ENCODE measurements at regions not wholly inside any gene's neighbourhood (a gene's known extent, or its start where the extent isn't known, plus 50 kb on each side); places are given as distances from the start of the nearest gene placed in this dataset.
"Not testable (repeated sequence)": the region's sequence is repeated elsewhere in the genome, so short reads cannot be mapped to it uniquely, and the experiment has no call there.

DNA sequence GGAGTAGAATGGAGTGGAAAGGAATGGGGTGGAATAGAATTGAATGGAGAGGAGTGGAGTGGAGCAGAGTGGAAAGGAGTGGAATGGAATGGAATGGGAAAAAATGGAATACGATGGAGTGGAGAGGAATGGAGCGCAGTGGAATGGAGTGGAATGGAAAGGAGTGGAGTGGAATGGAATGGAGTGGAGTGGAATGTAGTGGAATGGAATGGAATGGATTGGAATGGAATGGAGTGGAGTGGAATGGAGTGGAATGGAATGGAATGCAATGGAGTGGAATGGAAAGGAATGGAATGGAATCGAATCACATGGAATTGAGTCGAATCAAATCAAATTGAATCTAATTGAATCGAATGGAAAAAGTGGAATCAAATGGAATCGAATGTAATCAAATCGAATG, 1016.1 kb downstream of the CDY1 start:
- H3K4me3 ChIP-seq (ENCODE audit: control extremely low read depth in 1 of 5, extremely low read depth in 1 of 5, insufficient read depth in 1 of 5, low read depth in 2 of 5, low read length in 4 of 5) = no peak overlapping the region
- no peaks in the 10 kb centered on the region for H3K27me3 Mint-ChIP-seq
- no peak overlapping the region for H3K27ac ChIP-seq (ENCODE audit: low read length in 2 of 2)
- H3K27me3 ChIP-seq (replicated peaks in 1 of 4; ENCODE audit: control extremely low read depth in 1 of 4, control insufficient read depth in 3 of 4, insufficient read depth in 4 of 4, low read length in 3 of 4) = no peaks in the 10 kb centered on the region
- no peaks in the 10 kb centered on the region for H3K36me3 ChIP-seq (replicated peaks in 1 of 2; ENCODE audit: control extremely low read depth in 1 of 2, control insufficient read depth in 1 of 2, extremely low read depth in 1 of 2, insufficient read depth in 2 of 2, low read length in 1 of 2)
- 92% methylated on average over 4 of the region's 7 CpGs for WGBS (ENCODE audit: insufficient coverage)
- POLR2A ChIA-PET = no interaction called here
- no peak overlapping the region for H3K4me3 Mint-ChIP-seq
- DNase-seq (no peak), ATAC-seq (ENCODE audit: low read depth) (no peak)
- H3K4me1 Mint-ChIP-seq = no peaks in the 10 kb centered on the region
- no peaks in the 10 kb centered on the region for H4K20me1 ChIP-seq (ENCODE audit: control insufficient read depth, insufficient read depth, low read length, poor library complexity, severe bottlenecking)
- H2AFZ ChIP-seq (ENCODE audit: insufficient read depth, low read depth, low read length, poor library complexity, severe bottlenecking) = no peak overlapping the region
- intact Hi-C loops (cut with micrococcal nuclease) = no loop called here
- no peak for TF ChIP-seq EZH2 (IDR thresholded peaks at IDR 0.05; ENCODE audit: borderline replicate concordance, insufficient read depth, low read depth, low read length, poor library complexity, severe bottlenecking)
- TF ChIP-seq, protein P1, sequence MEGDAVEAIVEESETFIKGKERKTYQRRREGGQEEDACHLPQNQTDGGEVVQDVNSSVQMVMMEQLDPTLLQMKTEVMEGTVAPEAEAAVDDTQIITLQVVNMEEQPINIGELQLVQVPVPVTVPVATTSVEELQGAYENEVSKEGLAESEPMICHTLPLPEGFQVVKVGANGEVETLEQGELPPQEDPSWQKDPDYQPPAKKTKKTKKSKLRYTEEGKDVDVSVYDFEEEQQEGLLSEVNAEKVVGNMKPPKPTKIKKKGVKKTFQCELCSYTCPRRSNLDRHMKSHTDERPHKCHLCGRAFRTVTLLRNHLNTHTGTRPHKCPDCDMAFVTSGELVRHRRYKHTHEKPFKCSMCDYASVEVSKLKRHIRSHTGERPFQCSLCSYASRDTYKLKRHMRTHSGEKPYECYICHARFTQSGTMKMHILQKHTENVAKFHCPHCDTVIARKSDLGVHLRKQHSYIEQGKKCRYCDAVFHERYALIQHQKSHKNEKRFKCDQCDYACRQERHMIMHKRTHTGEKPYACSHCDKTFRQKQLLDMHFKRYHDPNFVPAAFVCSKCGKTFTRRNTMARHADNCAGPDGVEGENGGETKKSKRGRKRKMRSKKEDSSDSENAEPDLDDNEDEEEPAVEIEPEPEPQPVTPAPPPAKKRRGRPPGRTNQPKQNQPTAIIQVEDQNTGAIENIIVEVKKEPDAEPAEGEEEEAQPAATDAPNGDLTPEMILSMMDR (IDR thresholded peaks at IDR 0.05) = no peak
- H3K4me2 ChIP-seq (replicated peaks; ENCODE audit: low read depth, low read length, poor library complexity, severe bottlenecking) = no peak overlapping the region
- CTCF ChIA-PET = no interaction called here
- no peak overlapping the region for H3K27ac Mint-ChIP-seq
- H3K4me1 ChIP-seq (ENCODE audit: control insufficient read depth in 2 of 2, insufficient read depth in 2 of 2, low read length in 2 of 2) = no peaks in the 10 kb centered on the region
- H3K79me2 ChIP-seq (ENCODE audit: control insufficient read depth, insufficient read depth, low read length) = no peaks in the 10 kb centered on the region
- H3K9ac ChIP-seq (ENCODE audit: low read length) = no peak overlapping the region
- peaks cover 30% of the 10 kb centered on the region for H3K9me3 Mint-ChIP-seq (ENCODE audit: insufficient read depth)
- H3K9me3 ChIP-seq (ENCODE audit: control extremely low read depth in 1 of 3, control insufficient read depth in 2 of 3, insufficient read depth in 1 of 3, low read length in 2 of 3) = peaks cover 0 to 48% (median 1%) of the 10 kb centered on the region in 3 donors

DNA sequence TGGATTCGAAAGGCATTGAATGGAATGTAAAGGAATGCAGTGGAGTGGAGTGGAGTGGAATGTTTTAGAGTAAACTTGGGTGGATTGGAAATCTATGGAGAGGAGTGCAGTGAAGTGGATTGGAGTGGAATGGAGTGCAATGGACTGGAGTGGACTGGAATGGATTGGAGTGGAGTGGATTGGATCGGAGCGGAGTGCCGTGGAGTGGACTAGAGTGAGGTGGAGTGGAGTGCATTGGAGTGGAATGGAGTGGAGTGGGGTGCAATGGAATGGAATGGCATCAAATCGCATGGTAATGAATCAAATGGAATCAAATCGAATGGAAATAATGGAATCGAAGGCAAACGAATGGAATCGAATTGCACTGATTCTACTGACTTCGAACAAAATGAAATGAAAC, 1023.9 kb downstream of the CDY1 start:
- H3K4me1 ChIP-seq (ENCODE audit: control insufficient read depth in 2 of 2, insufficient read depth in 2 of 2, low read length in 2 of 2); CTCF ChIA-PET: not testable (repeated sequence)

DNA sequence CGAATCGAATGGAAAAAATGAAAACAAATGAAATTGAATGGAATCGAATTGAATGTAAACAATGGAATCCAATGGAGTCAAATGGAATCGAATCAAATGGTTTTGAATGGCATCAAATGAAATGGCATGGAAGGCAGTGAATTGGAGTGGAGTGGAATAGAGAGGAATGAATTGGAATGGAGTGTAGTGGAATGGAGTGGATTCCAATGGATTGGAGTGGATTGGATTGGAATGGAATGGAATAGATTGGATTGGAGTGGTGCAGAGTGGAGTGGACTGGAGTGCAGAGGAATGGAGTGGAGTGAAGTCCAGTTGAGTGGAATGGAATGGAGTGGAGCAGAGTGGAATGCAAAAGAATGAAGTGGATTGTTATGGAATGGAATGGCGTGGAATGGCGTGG, 1026.3 kb downstream of the CDY1 start:
- H3K4me2 ChIP-seq (replicated peaks; ENCODE audit: low read depth, low read length, poor library complexity, severe bottlenecking); H3K9ac ChIP-seq (ENCODE audit: low read length); H3K27ac ChIP-seq (ENCODE audit: low read length in 2 of 2); POLR2A ChIA-PET; DNase-seq; H2AFZ ChIP-seq (ENCODE audit: insufficient read depth, low read depth, low read length, poor library complexity, severe bottlenecking); H3K27me3 ChIP-seq (replicated peaks in 1 of 4; ENCODE audit: control extremely low read depth in 1 of 4, control insufficient read depth in 3 of 4, insufficient read depth in 4 of 4, low read length in 3 of 4); H3K79me2 ChIP-seq (ENCODE audit: control insufficient read depth, insufficient read depth, low read length); H4K20me1 ChIP-seq (ENCODE audit: control insufficient read depth, insufficient read depth, low read length, poor library complexity, severe bottlenecking); H3K4me1 ChIP-seq (ENCODE audit: control insufficient read depth in 2 of 2, insufficient read depth in 2 of 2, low read length in 2 of 2); H3K4me3 Mint-ChIP-seq; H3K27me3 Mint-ChIP-seq; H3K4me3 ChIP-seq (ENCODE audit: control extremely low read depth in 1 of 5, extremely low read depth in 1 of 5, insufficient read depth in 1 of 5, low read depth in 2 of 5, low read length in 4 of 5); intact Hi-C loops (cut with micrococcal nuclease); ATAC-seq (ENCODE audit: low read depth); H3K4me1 Mint-ChIP-seq; H3K27ac Mint-ChIP-seq; CTCF ChIA-PET; H3K9me3 Mint-ChIP-seq (ENCODE audit: insufficient read depth); H3K36me3 ChIP-seq (replicated peaks in 1 of 2; ENCODE audit: control extremely low read depth in 1 of 2, control insufficient read depth in 1 of 2, extremely low read depth in 1 of 2, insufficient read depth in 2 of 2, low read length in 1 of 2): not testable (repeated sequence)
- peaks cover 2 to 35% (median 20%) of the 10 kb centered on the region in 3 donors for H3K9me3 ChIP-seq (ENCODE audit: control extremely low read depth in 1 of 3, control insufficient read depth in 2 of 3, insufficient read depth in 1 of 3, low read length in 2 of 3)
- 83% methylated on average over 6 of the region's 6 CpGs for WGBS (ENCODE audit: insufficient coverage)

More for the DNA sequence above, 1023.9 kb downstream of the CDY1 start:
- ATAC-seq (ENCODE audit: low read depth); H4K20me1 ChIP-seq (ENCODE audit: control insufficient read depth, insufficient read depth, low read length, poor library complexity, severe bottlenecking); H3K36me3 ChIP-seq (replicated peaks in 1 of 2; ENCODE audit: control extremely low read depth in 1 of 2, control insufficient read depth in 1 of 2, extremely low read depth in 1 of 2, insufficient read depth in 2 of 2, low read length in 1 of 2); intact Hi-C loops (cut with micrococcal nuclease); H3K4me3 Mint-ChIP-seq; H3K27me3 Mint-ChIP-seq; H3K27ac Mint-ChIP-seq; H3K4me3 ChIP-seq (ENCODE audit: control extremely low read depth in 1 of 5, extremely low read depth in 1 of 5, insufficient read depth in 1 of 5, low read depth in 2 of 5, low read length in 4 of 5); H3K27ac ChIP-seq (ENCODE audit: low read length in 2 of 2); H3K79me2 ChIP-seq (ENCODE audit: control insufficient read depth, insufficient read depth, low read length); POLR2A ChIA-PET; H3K4me1 Mint-ChIP-seq; DNase-seq; H3K27me3 ChIP-seq (replicated peaks in 1 of 4; ENCODE audit: control extremely low read depth in 1 of 4, control insufficient read depth in 3 of 4, insufficient read depth in 4 of 4, low read length in 3 of 4); H3K4me2 ChIP-seq (replicated peaks; ENCODE audit: low read depth, low read length, poor library complexity, severe bottlenecking); H3K9ac ChIP-seq (ENCODE audit: low read length); H2AFZ ChIP-seq (ENCODE audit: insufficient read depth, low read depth, low read length, poor library complexity, severe bottlenecking): not testable (repeated sequence)
- H3K9me3 Mint-ChIP-seq (ENCODE audit: insufficient read depth) = peaks cover 14% of the 10 kb centered on the region
- peaks cover 2 to 45% (median 16%) of the 10 kb centered on the region in 3 donors for H3K9me3 ChIP-seq (ENCODE audit: control extremely low read depth in 1 of 3, control insufficient read depth in 2 of 3, insufficient read depth in 1 of 3, low read length in 2 of 3)
- 87% methylated on average over 7 of the region's 10 CpGs for WGBS (ENCODE audit: insufficient coverage)

Measured in B cell (primary cell).